AG20443 (cell line): ENCODE measurements at regions not wholly inside any gene's neighbourhood (a gene's known extent, or its start where the extent isn't known, plus 50 kb on each side); places are given as distances from the start of the nearest gene placed in this dataset.
"Not testable (repeated sequence)": the region's sequence is repeated elsewhere in the genome, so short reads cannot be mapped to it uniquely, and the experiment has no call there.

Source experiments
- DNase-seq: peaks from one replicate; pipeline ENCODE4 v3.0.0; 2012; ENCODE audit warnings: low spot score, mixed read lengths

GRCh38 chr13:37997641-37998040, 128.1 kb upstream of the TRPC4 start:
- no peak for DNase-seq

- DNase-seq, result peak; percentile 7
These were observed 125.5 kb upstream of the TRPC4 start for GRCh38 chr13:37995092-37995491.

GRCh38 chr13:37986811-37987210, 117.2 kb upstream of the TRPC4 start:
- DNase-seq, result no peak

GRCh38 chr13:37985281-37985680, 115.7 kb upstream of the TRPC4 start:
- no peak for DNase-seq

GRCh38 chr13:37984357-37984756, 114.8 kb upstream of the TRPC4 start:
- DNase-seq, result no peak

- DNase-seq, result no peak
These were observed 112.4 kb upstream of the TRPC4 start for GRCh38 chr13:37981932-37982331.

GRCh38 chr13:37978680-37979079, 109.1 kb upstream of the TRPC4 start:
- no peak for DNase-seq

GRCh38 chr13:37968555-37968954, 99.0 kb upstream of the TRPC4 start:
- DNase-seq, result no peak

GRCh38 chr13:37966266-37966665, 96.7 kb upstream of the TRPC4 start:
- no peak for DNase-seq

GRCh38 chr13:37960427-37960826, 90.9 kb upstream of the TRPC4 start:
- DNase-seq, result no peak

GRCh38 chr13:37959284-37959683, 89.7 kb upstream of the TRPC4 start:
- DNase-seq, result no peak

GRCh38 chr13:37956536-37956935, 87.0 kb upstream of the TRPC4 start:
- no peak for DNase-seq

- DNase-seq, result not testable (repeated sequence)
These were observed 85.0 kb upstream of the TRPC4 start for GRCh38 chr13:37954597-37954996.

- no peak for DNase-seq
These were observed 84.6 kb upstream of the TRPC4 start for GRCh38 chr13:37954191-37954590.

GRCh38 chr13:37953696-37954095, 84.1 kb upstream of the TRPC4 start:
- DNase-seq, result no peak

GRCh38 chr13:37950016-37950415, 80.4 kb upstream of the TRPC4 start:
- no peak for DNase-seq

- DNase-seq, result no peak
These were observed 78.0 kb upstream of the TRPC4 start for GRCh38 chr13:37947419-37948140.

- no peak for DNase-seq
These were observed 76.3 kb upstream of the TRPC4 start for GRCh38 chr13:37945651-37946575.

GRCh38 chr13:37944869-37945442, 75.4 kb upstream of the TRPC4 start:
- DNase-seq, result no peak

GRCh38 chr13:37944081-37944868, 74.7 kb upstream of the TRPC4 start:
- DNase-seq, result no peak

- DNase-seq, result no peak
These were observed 73.4 kb upstream of the TRPC4 start for GRCh38 chr13:37942929-37943328.
